NCI-H2107 treated with DMSO at 0.1 percent for 48 hours (cell line): ENCODE measurements at regions not wholly inside any gene's neighbourhood (a gene's known extent, or its start where the extent isn't known, plus 50 kb on each side); places are given as distances from the start of the nearest gene placed in this dataset.
A peak's percentile ranks its signal among the peaks of the same experiment; 100 is the strongest.

Experiments
- DNase-seq: peaks from one replicate; lab custom pipeline; 2025; ENCODE audit not compliant: unreplicated experiment; lab: John Stamatoyannopoulos, UW

DNA sequence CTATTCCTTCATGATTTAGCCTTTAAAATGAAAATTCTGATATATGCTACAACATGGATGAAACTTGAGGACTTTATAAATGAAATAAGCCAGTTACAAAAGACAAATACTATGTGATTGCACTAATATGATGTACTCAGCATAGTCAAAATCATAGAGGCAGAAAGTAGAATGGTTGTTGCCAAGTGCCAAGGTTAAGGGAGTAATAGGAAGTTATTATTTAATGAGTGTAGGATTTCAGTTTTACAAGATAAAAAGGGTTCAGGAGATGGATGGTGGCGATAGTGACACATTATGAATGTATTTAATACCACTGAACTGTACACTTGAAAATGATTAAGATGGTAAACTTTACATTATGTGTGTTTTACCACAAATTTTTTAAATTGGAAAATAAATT, 73.1 kb upstream of the FMN2 start:
- DNase-seq = no peak

DNA sequence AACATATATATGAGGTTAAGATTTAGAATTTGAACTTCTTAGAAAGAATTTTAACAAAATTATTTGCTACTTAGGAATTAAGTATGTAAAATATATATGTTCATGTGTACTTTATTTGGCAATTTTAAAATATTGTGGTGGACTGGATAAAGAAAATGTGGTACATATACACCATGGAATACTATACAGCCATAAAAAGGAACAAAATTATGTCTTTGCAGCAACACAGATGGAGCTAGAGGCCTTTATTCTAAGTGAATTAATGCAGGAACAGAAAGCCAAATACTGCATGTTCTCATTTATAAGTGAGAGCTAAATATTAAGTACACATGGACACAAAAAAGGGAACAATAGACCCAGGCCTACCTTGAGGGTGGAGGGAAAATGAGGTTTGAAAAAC, 72.2 kb upstream of the FMN2 start:
- no peak for DNase-seq

DNA sequence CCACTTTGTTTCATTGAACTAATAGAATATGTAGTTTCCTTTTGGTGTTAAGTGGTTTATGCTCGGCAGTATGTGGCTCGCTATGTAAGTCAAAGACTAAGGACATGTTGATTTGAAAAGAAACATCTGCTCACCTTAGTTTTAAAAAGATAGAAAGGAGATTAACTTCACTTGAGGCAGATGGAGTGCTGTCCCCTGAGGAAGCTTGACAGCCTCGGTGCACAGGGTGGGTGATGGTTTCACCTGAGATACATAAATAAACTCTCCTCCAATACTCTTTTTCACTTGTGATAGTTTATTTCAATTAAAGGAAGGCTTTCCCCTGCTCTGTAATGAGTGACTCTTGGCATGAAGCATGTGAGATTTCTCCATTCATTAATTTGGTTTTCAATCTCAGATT, 70.8 kb upstream of the FMN2 start:
- no peak for DNase-seq

DNA sequence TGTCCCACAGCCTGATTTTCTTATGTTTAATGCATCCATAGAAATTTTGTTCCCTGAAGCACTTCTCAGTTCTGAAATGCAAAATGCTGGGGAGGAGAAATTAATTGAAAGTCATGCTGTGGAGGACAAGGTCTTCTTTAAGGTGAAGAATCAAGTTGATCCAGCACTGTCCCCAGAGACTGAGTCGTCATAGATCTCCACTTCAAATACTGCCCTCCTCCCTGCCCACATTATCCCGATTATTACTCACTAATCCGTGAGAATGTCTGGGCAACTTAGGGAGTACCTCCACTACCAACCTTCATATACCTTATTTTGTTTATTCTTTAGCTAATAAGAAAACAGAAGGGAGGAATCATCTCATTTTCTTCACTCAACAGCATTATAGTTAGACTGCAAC, 70.0 kb upstream of the FMN2 start:
- DNase-seq = no peak

DNA sequence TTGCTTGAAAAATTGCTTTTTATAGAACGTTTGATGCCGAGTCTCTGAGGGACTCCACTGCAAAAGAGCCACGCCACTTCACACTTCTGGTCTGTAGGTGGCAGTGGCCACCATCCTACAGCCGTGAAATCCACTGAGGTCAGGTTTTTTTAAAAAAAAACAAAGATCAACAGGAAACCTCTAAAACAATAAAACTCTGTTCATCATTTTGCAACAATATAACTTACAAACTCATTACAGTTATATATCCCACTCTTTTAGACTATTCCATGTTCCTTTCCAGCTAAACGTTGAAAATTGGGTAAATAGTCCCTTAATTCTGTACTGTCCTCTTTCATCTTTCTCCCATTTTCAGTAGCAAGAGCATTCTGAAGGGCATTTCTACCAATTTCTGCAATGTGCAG, 64.6 kb upstream of the FMN2 start:
- peak; percentile 34 for DNase-seq

DNA sequence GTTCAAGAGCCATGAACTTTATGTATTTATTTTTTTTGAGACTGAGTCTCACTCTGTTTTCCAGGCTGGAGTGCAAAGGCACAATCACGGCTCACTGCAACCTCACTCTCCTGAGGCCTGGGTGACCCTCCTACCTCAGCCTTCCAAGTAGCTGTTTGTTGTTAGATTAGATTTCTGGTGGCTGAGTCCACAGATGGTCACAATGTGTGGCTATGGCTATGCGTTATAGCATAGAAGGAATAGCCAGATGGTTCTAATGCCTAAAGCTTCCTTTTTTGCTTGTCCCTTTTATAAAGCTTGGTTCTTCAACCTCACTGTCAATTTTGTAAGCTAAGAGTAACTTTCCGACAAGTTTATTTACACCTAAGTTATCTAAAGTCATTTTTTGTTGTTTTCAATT, 62.3 kb upstream of the FMN2 start:
- DNase-seq = no peak

DNA sequence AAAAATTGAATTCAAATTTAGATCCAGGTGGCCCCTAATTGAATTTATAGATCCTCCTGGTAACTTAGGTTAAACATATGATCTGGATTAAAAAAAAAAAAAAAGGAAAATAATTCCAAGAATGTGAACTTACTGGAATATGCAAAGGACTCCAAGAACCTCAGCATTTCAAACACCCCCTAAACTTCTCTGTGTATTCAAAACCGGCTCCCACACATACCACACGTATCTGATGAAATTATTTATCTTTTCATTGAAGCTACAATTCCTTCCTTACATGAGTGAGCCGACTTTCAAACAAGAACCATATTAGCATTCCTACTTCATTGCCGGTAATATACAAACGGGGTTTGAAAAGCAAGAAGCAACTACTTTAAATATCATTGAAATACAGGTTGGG, 61.4 kb upstream of the FMN2 start:
- no peak for DNase-seq

DNA sequence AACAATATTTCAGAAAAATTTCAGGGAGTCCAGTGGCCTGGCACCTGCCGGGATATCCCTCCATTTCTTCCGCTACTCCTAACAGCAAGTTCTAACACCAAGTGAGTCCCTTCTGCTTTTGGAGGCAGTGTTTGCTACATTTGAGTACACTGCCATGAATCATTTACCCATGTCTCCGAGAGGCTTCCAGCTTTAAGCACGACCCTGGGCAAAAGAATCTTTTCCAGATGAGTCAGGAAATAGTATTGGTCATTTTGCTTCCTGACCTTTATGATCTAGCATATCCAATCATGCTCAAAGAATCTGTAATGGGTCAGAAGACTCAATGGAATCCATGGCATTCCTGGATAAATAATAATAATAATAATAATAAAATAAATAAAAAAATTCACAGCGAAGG, 60.7 kb upstream of the FMN2 start:
- no peak for DNase-seq

DNA sequence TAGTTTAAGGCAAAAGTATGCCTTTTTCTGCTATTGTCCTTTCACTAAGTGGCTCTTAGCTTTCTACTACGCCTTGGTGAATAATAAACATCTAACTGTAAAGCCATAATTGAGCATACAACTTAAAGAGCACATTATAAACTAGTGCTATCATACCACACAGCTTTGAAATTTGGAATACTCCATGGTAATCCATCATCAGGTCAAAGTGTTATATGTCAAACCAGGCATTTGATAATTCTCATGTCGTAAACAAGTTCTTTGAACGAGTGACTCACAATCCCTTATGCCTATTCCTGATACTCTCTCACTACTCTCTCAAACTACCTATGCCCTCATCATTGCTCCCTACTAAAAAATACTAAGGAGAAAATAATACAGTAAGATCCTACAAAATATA, 60.3 kb upstream of the FMN2 start:
- DNase-seq = no peak

DNA sequence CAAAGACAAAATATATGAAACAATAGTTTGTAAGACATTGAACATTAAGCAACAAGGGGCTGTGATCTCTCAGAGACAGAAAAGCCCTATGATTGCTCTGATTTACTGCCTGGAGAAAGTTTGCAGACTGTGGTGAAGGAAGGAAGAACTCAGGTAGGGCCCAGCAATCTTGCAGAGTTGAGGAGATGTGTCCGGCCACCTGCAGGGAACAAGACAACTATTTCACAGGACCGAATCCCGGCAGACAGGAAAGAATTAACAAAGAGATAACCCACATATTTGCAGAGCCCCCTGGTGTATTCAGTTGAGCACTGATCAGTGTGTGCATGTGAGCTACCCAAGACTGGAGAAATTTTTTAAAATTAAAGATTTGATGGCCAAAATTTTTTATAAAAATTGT, 58.3 kb upstream of the FMN2 start:
- no peak for DNase-seq

DNA sequence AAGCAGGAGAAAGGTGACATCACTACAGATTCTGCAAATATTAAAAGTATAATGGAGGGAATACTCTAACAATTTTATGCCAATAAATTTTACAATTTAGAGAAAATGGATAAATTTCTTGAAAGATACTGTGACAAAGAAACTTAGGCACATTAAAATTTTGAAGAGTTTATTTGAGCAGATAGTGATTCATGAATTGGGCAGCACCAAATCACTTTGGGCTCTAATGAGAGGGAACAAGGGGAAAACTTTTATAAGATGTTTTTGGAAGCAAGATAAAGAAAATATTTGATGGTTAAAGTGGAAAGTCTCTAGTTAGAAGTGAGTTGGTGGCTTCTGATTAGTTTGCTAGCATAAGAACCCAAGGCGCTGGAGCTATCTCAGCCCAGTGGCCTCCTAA, 55.2 kb upstream of the FMN2 start:
- no peak for DNase-seq
